ENCODE measurements at regions not wholly inside any gene's neighbourhood (a gene's known extent, or its start where the extent isn't known, plus 50 kb on each side); places are given as distances from the start of the nearest gene placed in this dataset.

DNA sequence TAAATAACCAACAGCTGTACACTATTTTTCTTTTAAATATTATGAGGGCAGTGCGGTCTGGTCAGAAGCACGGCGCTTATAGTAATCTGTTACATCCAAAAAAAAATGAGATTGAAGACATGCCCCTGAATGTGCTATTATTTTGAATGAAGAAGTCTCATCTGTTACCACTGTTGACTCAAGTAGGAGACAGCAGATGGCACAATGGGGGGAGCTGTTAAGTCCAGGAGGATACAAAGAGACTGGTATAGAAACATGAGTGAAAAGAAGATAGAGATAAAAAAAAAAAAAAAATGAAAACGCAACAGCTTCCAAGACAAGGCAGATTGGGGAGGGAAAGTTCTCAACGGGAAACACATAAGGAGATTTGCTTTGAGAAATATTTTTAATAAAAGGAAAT is 425.5 kb upstream of the PKDCC start:
- no peak for TF ChIP-seq EP300 (IDR thresholded peaks at IDR 0.05)
- no peak for TF ChIP-seq CTCF (IDR thresholded peaks at IDR 0.05)
- no peak for TF ChIP-seq POLR2A (IDR thresholded peaks at IDR 0.05)
